ENCODE measurements at regions not wholly inside any gene's neighbourhood (a gene's known extent, or its start where the extent isn't known, plus 50 kb on each side); places are given as distances from the start of the nearest gene placed in this dataset.

DNA sequence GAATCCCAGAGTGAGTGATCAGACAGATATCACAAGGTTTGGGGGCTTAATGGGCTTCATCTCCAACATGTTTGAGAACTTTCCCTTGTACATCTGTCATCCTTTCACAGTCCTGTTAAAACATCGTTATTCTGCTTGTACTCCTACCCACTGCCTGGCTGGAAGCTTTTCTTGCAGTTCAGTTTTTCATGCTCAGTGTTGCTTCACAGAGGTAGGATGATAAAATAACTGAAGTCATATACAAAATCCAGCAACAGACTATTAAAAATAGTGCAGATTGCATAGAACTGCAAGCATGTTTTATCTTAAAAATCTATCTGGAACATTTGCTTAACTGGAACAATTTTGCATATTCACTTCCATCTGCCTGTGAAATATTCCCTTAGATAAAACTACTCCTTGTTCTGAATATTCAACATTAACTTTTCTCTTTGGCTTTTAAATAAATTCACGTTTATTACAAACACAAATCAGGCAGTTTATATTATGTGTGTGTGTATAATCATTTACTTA, 579.6 kb upstream of the IGFBP7 start:
- Histone ChIP-seq H3K9me2 (ENCODE audit: insufficient read depth, low read length) (no peaks in the 10 kb centered on the region), H3K36me3 (ENCODE audit: insufficient read depth, low read length) (no peaks in the 10 kb centered on the region), H3K9ac (ENCODE audit: low read length) (no peak overlapping the region), H3K27ac (ENCODE audit: low read length) (no peak overlapping the region), H3F3A (ENCODE audit: insufficient read depth, low read length, poor library complexity, severe bottlenecking) (no peaks in the 10 kb centered on the region), H3K79me2 (replicated peaks; ENCODE audit: insufficient read depth, low read length) (no peaks in the 10 kb centered on the region), H3K9me3 (ENCODE audit: low read length) (no peaks in the 10 kb centered on the region), H3K27me3 (ENCODE audit: insufficient read depth, low read depth, low read length) (no peaks in the 10 kb centered on the region), H2AFZ (ENCODE audit: low read depth, low read length) (no peak overlapping the region), H4K20me1 (ENCODE audit: insufficient read depth) (no peaks in the 10 kb centered on the region), H3K4me2 (ENCODE audit: low read length) (no peak overlapping the region), H3K4me3 (ENCODE audit: low read length) (no peak overlapping the region)
- TF ChIP-seq POLR2AphosphoS5 (IDR thresholded peaks at IDR 0.05), result peak; percentile 13
- no peak for TF ChIP-seq RAD21 (conservative IDR thresholded peaks at IDR 0.05)

- Histone ChIP-seq H3K27me3 (ENCODE audit: insufficient read depth, low read depth, low read length) (no peaks in the 10 kb centered on the region), H3K9ac (ENCODE audit: low read length) (no peak overlapping the region), H3K9me3 (ENCODE audit: low read length) (no peaks in the 10 kb centered on the region), H3K27ac (ENCODE audit: low read length) (no peak overlapping the region), H4K20me1 (ENCODE audit: insufficient read depth) (no peaks in the 10 kb centered on the region), H3K4me2 (ENCODE audit: low read length) (no peak overlapping the region), H3K4me3 (ENCODE audit: low read length) (no peak overlapping the region), H3F3A (ENCODE audit: insufficient read depth, low read length, poor library complexity, severe bottlenecking) (no peaks in the 10 kb centered on the region), H3K79me2 (replicated peaks; ENCODE audit: insufficient read depth, low read length) (no peaks in the 10 kb centered on the region), H3K36me3 (ENCODE audit: insufficient read depth, low read length) (no peaks in the 10 kb centered on the region), H2AFZ (ENCODE audit: low read depth, low read length) (no peak overlapping the region), H3K9me2 (ENCODE audit: insufficient read depth, low read length) (no peaks in the 10 kb centered on the region)
- TF ChIP-seq POLR2AphosphoS5 (IDR thresholded peaks at IDR 0.05) (no peak), TAF1 (IDR thresholded peaks at IDR 0.05; ENCODE audit: low read depth) (no peak), MXI1 (conservative IDR thresholded peaks at IDR 0.05; ENCODE audit: poor library complexity, severe bottlenecking) (no peak), EZH2 (IDR thresholded peaks at IDR 0.05; ENCODE audit: borderline replicate concordance, insufficient read depth, low read length, poor library complexity, severe bottlenecking) (no peak), SMC3 (conservative IDR thresholded peaks at IDR 0.05; ENCODE audit: poor library complexity) (no peak), RAD21 (conservative IDR thresholded peaks at IDR 0.05) (no peak), EP300 (conservative IDR thresholded peaks at IDR 0.05; ENCODE audit: poor library complexity, severe bottlenecking) (no peak)
- TF ChIP-seq, protein P1, sequence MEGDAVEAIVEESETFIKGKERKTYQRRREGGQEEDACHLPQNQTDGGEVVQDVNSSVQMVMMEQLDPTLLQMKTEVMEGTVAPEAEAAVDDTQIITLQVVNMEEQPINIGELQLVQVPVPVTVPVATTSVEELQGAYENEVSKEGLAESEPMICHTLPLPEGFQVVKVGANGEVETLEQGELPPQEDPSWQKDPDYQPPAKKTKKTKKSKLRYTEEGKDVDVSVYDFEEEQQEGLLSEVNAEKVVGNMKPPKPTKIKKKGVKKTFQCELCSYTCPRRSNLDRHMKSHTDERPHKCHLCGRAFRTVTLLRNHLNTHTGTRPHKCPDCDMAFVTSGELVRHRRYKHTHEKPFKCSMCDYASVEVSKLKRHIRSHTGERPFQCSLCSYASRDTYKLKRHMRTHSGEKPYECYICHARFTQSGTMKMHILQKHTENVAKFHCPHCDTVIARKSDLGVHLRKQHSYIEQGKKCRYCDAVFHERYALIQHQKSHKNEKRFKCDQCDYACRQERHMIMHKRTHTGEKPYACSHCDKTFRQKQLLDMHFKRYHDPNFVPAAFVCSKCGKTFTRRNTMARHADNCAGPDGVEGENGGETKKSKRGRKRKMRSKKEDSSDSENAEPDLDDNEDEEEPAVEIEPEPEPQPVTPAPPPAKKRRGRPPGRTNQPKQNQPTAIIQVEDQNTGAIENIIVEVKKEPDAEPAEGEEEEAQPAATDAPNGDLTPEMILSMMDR (IDR thresholded peaks at IDR 0.05; ENCODE audit: poor library complexity, severe bottlenecking), result no peak
- TF ChIP-seq, protein P2, sequence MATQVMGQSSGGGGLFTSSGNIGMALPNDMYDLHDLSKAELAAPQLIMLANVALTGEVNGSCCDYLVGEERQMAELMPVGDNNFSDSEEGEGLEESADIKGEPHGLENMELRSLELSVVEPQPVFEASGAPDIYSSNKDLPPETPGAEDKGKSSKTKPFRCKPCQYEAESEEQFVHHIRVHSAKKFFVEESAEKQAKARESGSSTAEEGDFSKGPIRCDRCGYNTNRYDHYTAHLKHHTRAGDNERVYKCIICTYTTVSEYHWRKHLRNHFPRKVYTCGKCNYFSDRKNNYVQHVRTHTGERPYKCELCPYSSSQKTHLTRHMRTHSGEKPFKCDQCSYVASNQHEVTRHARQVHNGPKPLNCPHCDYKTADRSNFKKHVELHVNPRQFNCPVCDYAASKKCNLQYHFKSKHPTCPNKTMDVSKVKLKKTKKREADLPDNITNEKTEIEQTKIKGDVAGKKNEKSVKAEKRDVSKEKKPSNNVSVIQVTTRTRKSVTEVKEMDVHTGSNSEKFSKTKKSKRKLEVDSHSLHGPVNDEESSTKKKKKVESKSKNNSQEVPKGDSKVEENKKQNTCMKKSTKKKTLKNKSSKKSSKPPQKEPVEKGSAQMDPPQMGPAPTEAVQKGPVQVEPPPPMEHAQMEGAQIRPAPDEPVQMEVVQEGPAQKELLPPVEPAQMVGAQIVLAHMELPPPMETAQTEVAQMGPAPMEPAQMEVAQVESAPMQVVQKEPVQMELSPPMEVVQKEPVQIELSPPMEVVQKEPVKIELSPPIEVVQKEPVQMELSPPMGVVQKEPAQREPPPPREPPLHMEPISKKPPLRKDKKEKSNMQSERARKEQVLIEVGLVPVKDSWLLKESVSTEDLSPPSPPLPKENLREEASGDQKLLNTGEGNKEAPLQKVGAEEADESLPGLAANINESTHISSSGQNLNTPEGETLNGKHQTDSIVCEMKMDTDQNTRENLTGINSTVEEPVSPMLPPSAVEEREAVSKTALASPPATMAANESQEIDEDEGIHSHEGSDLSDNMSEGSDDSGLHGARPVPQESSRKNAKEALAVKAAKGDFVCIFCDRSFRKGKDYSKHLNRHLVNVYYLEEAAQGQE (IDR thresholded peaks at IDR 0.05; ENCODE audit: borderline replicate concordance), result no peak
These were observed 572.1 kb upstream of the IGFBP7 start for GRCh38 chr4:57682275-57682674.

- no peaks in the 10 kb centered on the region for H3K9me3 ChIP-seq (ENCODE audit: low read length)
- no peaks in the 10 kb centered on the region for H3K9me2 ChIP-seq (ENCODE audit: insufficient read depth, low read length)
- no peak overlapping the region for H3K27ac ChIP-seq (ENCODE audit: low read length)
- no peaks in the 10 kb centered on the region for H3K27me3 ChIP-seq (ENCODE audit: insufficient read depth, low read depth, low read length)
- no peaks in the 10 kb centered on the region for H4K20me1 ChIP-seq (ENCODE audit: insufficient read depth)
- no peak overlapping the region for H3K4me3 ChIP-seq (ENCODE audit: low read length)
- H3K79me2 ChIP-seq (replicated peaks; ENCODE audit: insufficient read depth, low read length), result no peaks in the 10 kb centered on the region
- H3K9ac ChIP-seq (ENCODE audit: low read length), result no peak overlapping the region
- no peaks in the 10 kb centered on the region for H3F3A ChIP-seq (ENCODE audit: insufficient read depth, low read length, poor library complexity, severe bottlenecking)
- H2AFZ ChIP-seq (ENCODE audit: low read depth, low read length), result no peak overlapping the region
- H3K36me3 ChIP-seq (ENCODE audit: insufficient read depth, low read length), result no peaks in the 10 kb centered on the region
- TF ChIP-seq SMC3 (conservative IDR thresholded peaks at IDR 0.05; ENCODE audit: poor library complexity) (no peak), RAD21 (conservative IDR thresholded peaks at IDR 0.05) (no peak), EP300 (conservative IDR thresholded peaks at IDR 0.05; ENCODE audit: poor library complexity, severe bottlenecking) (no peak), POLR2AphosphoS5 (IDR thresholded peaks at IDR 0.05) (no peak), EZH2 (IDR thresholded peaks at IDR 0.05; ENCODE audit: borderline replicate concordance, insufficient read depth, low read length, poor library complexity, severe bottlenecking) (no peak), MXI1 (conservative IDR thresholded peaks at IDR 0.05; ENCODE audit: poor library complexity, severe bottlenecking) (no peak), TAF1 (IDR thresholded peaks at IDR 0.05; ENCODE audit: low read depth) (no peak)
- TF ChIP-seq, protein P2 (IDR thresholded peaks at IDR 0.05; ENCODE audit: borderline replicate concordance), result no peak
- TF ChIP-seq, protein P1 (IDR thresholded peaks at IDR 0.05; ENCODE audit: poor library complexity, severe bottlenecking), result no peak
- no peak overlapping the region for H3K4me2 ChIP-seq (ENCODE audit: low read length)
These were observed 569.8 kb upstream of the IGFBP7 start for GRCh38 chr4:57679969-57680368.
